HL-60 (cell line): ENCODE measurements at regions not wholly inside any gene's neighbourhood (a gene's known extent, or its start where the extent isn't known, plus 50 kb on each side); places are given as distances from the start of the nearest gene placed in this dataset.

Source experiments
- DNase-seq, 2 experiments: peaks; one replicate each; pipeline ENCODE4 v3.0.0-alpha.2; 2010 to 2020; ENCODE audit warnings: low read depth in 1 of 2, low spot score in 1 of 2
- H3K27ac ChIP-seq: fragments of 250-450 bp; sonication (Bioruptor Pico); replicated peaks from 2 replicates; pipeline ENCODE4 v1.5.1; 2020; ENCODE audit warnings: mild to moderate bottlenecking, moderate library complexity
- H3K27me3 ChIP-seq: fragments of 250-450 bp; sonication (Bioruptor Pico); 2 replicates; pipeline ENCODE4 v1.5.1; 2021; ENCODE audit warnings: mild to moderate bottlenecking, moderate library complexity; ENCODE audit not compliant: insufficient read depth, poor library complexity, severe bottlenecking
- H3K4me3 ChIP-seq: replicated peaks from 2 replicates; pipeline ENCODE4 v1.5.1; 2011; ENCODE audit warnings: mild to moderate bottlenecking, control low read depth, low read length; ENCODE audit not compliant: insufficient read depth
- CTCF ChIP-seq: IDR thresholded peaks from one replicate; pipeline ENCODE4 v1.5.1; 2011; ENCODE audit warnings: low read length, control low read depth, inconsistent platforms; ENCODE audit not compliant: insufficient read depth
- GABPA ChIP-seq: IDR thresholded peaks from 2 replicates; pipeline ENCODE4 v1.6.1; 2012; ENCODE audit warnings: low read depth
- POLR2AphosphoS5 ChIP-seq: IDR thresholded peaks from 2 replicates; pipeline ENCODE4 v1.6.1; 2012; ENCODE audit warnings: low read depth
- SPI1 ChIP-seq: IDR thresholded peaks from 2 replicates; pipeline ENCODE4 v1.6.1; 2012; ENCODE audit warnings: low read depth, mild to moderate bottlenecking, borderline replicate concordance
- TF ChIP-seq, protein P1 (sequence below): IDR thresholded peaks from 2 replicates; pipeline ENCODE4 v1.6.1; 2012; ENCODE audit warnings: low read depth; ENCODE audit not compliant: insufficient replicate concordance

DNA sequence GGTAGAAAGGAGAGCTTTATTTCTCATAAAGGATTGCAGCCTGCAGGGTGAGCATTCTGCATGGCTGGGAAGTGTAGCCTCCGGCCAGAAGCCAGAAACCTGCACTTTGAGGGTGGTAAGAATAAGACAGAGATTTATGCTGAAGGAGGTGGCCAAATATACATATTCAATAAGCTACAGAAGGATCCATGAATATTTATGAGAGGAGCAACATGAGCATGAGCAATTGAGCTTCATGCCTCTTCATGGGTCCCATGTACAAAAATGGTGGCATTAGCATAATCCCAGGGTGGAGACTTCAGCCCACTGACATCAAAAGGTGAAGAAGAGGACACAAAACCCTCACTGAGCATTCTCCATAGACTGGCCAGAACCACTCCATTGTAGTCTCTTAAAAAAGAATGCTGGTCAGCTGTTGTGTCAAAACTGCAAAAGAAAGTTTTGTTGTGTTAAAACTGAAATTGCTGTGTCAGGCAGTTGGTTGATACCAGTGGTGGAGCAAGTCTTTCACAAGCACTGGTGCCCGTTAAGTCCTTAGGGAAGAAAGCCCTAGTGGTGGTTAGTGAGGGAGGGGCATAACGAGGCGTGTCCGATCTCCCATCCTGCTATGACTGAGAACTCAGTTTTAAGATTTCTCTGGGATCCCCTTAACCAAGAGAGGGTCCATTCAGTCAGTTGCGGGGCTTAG lies 160.8 kb upstream of the MAP1B start:
- DNase-seq, result no peak
- Histone ChIP-seq H3K4me3 (no peak overlapping the region), H3K27ac (no peak overlapping the region), H3K27me3 (no peaks in the 10 kb centered on the region)
- TF ChIP-seq GABPA (no peak), SPI1 (no peak), POLR2AphosphoS5 (no peak), CTCF (no peak)
- TF ChIP-seq, protein P1, sequence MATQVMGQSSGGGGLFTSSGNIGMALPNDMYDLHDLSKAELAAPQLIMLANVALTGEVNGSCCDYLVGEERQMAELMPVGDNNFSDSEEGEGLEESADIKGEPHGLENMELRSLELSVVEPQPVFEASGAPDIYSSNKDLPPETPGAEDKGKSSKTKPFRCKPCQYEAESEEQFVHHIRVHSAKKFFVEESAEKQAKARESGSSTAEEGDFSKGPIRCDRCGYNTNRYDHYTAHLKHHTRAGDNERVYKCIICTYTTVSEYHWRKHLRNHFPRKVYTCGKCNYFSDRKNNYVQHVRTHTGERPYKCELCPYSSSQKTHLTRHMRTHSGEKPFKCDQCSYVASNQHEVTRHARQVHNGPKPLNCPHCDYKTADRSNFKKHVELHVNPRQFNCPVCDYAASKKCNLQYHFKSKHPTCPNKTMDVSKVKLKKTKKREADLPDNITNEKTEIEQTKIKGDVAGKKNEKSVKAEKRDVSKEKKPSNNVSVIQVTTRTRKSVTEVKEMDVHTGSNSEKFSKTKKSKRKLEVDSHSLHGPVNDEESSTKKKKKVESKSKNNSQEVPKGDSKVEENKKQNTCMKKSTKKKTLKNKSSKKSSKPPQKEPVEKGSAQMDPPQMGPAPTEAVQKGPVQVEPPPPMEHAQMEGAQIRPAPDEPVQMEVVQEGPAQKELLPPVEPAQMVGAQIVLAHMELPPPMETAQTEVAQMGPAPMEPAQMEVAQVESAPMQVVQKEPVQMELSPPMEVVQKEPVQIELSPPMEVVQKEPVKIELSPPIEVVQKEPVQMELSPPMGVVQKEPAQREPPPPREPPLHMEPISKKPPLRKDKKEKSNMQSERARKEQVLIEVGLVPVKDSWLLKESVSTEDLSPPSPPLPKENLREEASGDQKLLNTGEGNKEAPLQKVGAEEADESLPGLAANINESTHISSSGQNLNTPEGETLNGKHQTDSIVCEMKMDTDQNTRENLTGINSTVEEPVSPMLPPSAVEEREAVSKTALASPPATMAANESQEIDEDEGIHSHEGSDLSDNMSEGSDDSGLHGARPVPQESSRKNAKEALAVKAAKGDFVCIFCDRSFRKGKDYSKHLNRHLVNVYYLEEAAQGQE, result no peak

- no peak overlapping the region for H3K4me3 ChIP-seq
- H3K27ac ChIP-seq, result no peak overlapping the region
- no peak for DNase-seq
- H3K27me3 ChIP-seq, result no peaks in the 10 kb centered on the region
- TF ChIP-seq GABPA (no peak), POLR2AphosphoS5 (no peak), SPI1 (no peak), CTCF (no peak)
- TF ChIP-seq, protein P1, result no peak
These were observed 159.1 kb upstream of the MAP1B start for GRCh38 chr5:71948206-71948605.

DNA sequence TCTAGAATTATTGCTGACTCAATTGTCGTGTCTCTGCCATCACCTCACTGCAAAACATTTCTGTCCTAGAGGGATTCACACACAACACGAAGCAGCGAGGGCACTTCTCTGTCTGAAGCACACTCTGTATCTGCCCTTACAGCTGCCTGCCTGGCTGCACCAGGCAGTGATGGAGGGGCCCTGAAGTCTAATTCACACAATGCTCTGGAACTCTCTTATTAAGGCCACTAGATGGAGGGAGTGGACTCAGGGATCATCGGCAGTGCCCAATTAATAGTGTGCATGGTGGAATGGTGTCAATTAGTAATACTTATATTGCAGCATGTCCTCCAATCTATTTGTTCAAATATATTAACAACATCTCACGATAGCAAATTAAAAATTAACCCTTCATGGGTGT lies 157.5 kb upstream of the MAP1B start:
- no peak for TF ChIP-seq POLR2AphosphoS5
- no peak for TF ChIP-seq SPI1
- no peak for TF ChIP-seq GABPA
- no peak for TF ChIP-seq CTCF
- TF ChIP-seq, protein P1, result no peak
- Histone ChIP-seq H3K27ac (no peak overlapping the region), H3K27me3 (no peaks in the 10 kb centered on the region), H3K4me3 (no peak overlapping the region)
- no peak for DNase-seq
